ENCODE measurements at regions not wholly inside any gene's neighbourhood (a gene's known extent, or its start where the extent isn't known, plus 50 kb on each side); places are given as distances from the start of the nearest gene placed in this dataset.

GRCh38 chr19:29385191-29385795, 140.5 kb upstream of the VSTM2B start:
- TF ChIP-seq, protein P1, sequence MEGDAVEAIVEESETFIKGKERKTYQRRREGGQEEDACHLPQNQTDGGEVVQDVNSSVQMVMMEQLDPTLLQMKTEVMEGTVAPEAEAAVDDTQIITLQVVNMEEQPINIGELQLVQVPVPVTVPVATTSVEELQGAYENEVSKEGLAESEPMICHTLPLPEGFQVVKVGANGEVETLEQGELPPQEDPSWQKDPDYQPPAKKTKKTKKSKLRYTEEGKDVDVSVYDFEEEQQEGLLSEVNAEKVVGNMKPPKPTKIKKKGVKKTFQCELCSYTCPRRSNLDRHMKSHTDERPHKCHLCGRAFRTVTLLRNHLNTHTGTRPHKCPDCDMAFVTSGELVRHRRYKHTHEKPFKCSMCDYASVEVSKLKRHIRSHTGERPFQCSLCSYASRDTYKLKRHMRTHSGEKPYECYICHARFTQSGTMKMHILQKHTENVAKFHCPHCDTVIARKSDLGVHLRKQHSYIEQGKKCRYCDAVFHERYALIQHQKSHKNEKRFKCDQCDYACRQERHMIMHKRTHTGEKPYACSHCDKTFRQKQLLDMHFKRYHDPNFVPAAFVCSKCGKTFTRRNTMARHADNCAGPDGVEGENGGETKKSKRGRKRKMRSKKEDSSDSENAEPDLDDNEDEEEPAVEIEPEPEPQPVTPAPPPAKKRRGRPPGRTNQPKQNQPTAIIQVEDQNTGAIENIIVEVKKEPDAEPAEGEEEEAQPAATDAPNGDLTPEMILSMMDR (conservative IDR thresholded peaks at IDR 0.05; ENCODE audit: control insufficient read depth, insufficient read depth, low read depth, low read length) = no peak
- H3K4me3 ChIP-seq (ENCODE audit: control insufficient read depth, low read depth, low read length) = no peak overlapping the region
- DNase-seq (ENCODE audit: low read depth) = no peak

DNA sequence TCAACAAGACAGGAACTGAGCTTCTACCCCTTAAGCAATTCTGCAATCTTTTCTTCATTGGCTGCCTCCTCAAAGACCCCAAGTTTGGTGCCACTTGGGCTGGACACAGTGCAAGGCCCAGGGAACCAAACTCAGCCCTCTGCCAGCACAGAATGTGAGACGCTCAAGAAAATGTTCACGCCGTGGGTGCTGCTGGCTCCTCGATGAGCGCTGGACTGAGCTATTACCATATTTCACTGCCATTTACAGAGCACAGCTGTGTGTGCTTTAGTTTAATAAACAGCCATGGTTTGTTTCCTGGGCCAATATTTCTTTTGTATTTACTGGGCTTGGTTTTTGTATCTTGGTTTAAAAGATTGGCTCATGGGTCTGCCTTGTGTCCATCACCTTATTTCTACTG, 138.8 kb upstream of the VSTM2B start:
- no peak for DNase-seq (ENCODE audit: low read depth)
- TF ChIP-seq, protein P1 (conservative IDR thresholded peaks at IDR 0.05; ENCODE audit: control insufficient read depth, insufficient read depth, low read depth, low read length) = no peak
- no peak overlapping the region for H3K4me3 ChIP-seq (ENCODE audit: control insufficient read depth, low read depth, low read length)

DNA sequence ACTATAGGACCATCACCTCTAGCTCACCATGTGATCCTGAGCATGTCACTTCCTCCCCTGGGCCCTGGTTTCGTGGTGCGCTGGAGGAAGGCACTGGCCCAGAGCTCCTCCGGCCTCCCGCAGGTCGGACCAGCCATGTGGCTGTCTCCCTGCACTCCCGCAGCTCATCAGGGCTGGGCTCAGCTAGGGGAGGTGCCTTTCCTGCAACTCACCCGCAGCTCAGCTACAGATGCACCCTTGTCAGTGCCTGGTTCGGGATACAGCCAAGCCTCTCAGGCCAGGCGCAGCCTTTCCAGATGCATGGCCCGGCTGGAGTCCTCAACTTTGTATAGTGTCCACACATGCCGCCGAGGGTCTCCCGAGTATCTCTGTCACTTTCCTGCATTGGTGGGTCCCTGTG, 138.2 kb upstream of the VSTM2B start:
- H3K4me3 ChIP-seq (ENCODE audit: control insufficient read depth, low read depth, low read length) = no peak overlapping the region
- no peak for DNase-seq (ENCODE audit: low read depth)
- TF ChIP-seq, protein P1 (conservative IDR thresholded peaks at IDR 0.05; ENCODE audit: control insufficient read depth, insufficient read depth, low read depth, low read length) = no peak

DNA sequence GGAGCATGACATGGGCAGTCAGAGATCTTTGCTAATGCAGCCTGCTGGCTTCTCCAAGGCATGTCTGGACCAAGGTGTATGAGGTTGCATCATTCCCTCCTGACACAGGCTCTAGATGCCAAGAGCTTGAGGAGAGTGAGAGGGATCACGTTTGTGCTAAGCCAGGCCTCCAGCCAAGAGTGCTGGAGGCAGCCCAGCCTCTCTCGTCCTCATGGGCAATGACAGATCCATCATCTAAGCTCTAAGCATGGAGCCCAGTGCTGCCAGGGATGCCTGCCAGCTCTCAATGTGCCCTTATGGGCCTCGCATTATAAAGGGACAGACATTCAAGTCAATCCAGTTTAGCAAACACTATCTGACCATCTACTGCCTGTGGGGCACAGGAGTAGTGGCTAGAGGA, 136.3 kb upstream of the VSTM2B start:
- no peak overlapping the region for H3K4me3 ChIP-seq (ENCODE audit: control insufficient read depth, low read depth, low read length)
- DNase-seq (ENCODE audit: low read depth) = no peak
- TF ChIP-seq, protein P1 (conservative IDR thresholded peaks at IDR 0.05; ENCODE audit: control insufficient read depth, insufficient read depth, low read depth, low read length) = no peak

- DNase-seq (ENCODE audit: low read depth) = no peak
- TF ChIP-seq, protein P1 (conservative IDR thresholded peaks at IDR 0.05; ENCODE audit: control insufficient read depth, insufficient read depth, low read depth, low read length) = no peak
- no peak overlapping the region for H3K4me3 ChIP-seq (ENCODE audit: control insufficient read depth, low read depth, low read length)
Measured at GRCh38 chr19:29390742-29391141, 135.1 kb upstream of the VSTM2B start.

DNA sequence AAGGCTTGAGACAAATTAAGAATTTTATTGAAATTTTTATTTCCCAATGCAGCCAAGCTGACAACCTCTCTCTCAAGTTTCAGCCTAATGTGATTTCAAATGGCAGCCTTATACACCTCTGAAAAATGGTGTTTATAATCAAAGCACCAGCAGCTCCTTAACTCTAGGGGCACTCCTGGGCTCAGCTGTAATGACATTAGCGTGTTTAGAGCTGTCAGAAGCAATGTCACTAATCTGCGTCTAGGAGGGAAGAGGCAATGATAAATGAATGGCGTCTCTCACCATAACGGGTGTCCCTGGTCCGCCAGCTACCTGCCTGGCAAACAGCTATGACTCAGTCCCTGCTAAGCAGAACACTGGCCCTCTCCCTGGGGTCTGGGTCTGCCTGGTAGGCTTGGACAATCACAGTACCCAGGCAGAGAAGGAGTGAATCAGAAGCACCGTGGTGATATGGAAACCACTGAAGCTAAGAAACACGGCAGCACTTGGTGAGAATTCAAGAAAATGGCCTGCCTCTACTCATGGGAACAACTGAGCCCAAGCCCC, 131.8 kb upstream of the VSTM2B start:
- no peak overlapping the region for H3K4me3 ChIP-seq (ENCODE audit: control insufficient read depth, low read depth, low read length)
- no peak for DNase-seq (ENCODE audit: low read depth)

More for the DNA sequence above, 131.8 kb upstream of the VSTM2B start:
- TF ChIP-seq, protein P1 (conservative IDR thresholded peaks at IDR 0.05; ENCODE audit: control insufficient read depth, insufficient read depth, low read depth, low read length) = no peak
